ENCODE measurements at regions not wholly inside any gene's neighbourhood (a gene's known extent, or its start where the extent isn't known, plus 50 kb on each side); places are given as distances from the start of the nearest gene placed in this dataset.

GRCh38 chr3:86739244-86739643 lies 251.7 kb downstream of the VGLL3 start:
- TF ChIP-seq CTCF (IDR thresholded peaks at IDR 0.05; ENCODE audit: low read depth, low read length), result no peak
- H3K4me3 ChIP-seq (replicated peaks in 1 of 2; ENCODE audit: low read depth in 2 of 2, low read length in 2 of 2), result no peak overlapping the region
- no peak for DNase-seq (ENCODE audit: low read depth in 2 of 2)

GRCh38 chr3:86738684-86739083 lies 252.3 kb downstream of the VGLL3 start:
- no peak for TF ChIP-seq CTCF (IDR thresholded peaks at IDR 0.05; ENCODE audit: low read depth, low read length)

GRCh38 chr3:86737517-86737916 lies 253.4 kb downstream of the VGLL3 start:
- H3K4me3 ChIP-seq (replicated peaks in 1 of 2; ENCODE audit: low read depth in 2 of 2, low read length in 2 of 2), result no peak overlapping the region
- no peak for DNase-seq (ENCODE audit: low read depth in 2 of 2)
- TF ChIP-seq CTCF (IDR thresholded peaks at IDR 0.05; ENCODE audit: low read depth, low read length), result no peak

More at GRCh38 chr3:86738684-86739083, 252.3 kb downstream of the VGLL3 start:
- DNase-seq (ENCODE audit: low read depth in 2 of 2), result no peak
- no peak overlapping the region for H3K4me3 ChIP-seq (replicated peaks in 1 of 2; ENCODE audit: low read depth in 2 of 2, low read length in 2 of 2)

- H3K4me3 ChIP-seq (replicated peaks in 1 of 2; ENCODE audit: low read depth in 2 of 2, low read length in 2 of 2), result no peak overlapping the region
- TF ChIP-seq CTCF (IDR thresholded peaks at IDR 0.05; ENCODE audit: low read depth, low read length), result no peak
- no peak for DNase-seq (ENCODE audit: low read depth in 2 of 2)
Measured at GRCh38 chr3:86733257-86733656, 257.7 kb downstream of the VGLL3 start.

- H3K4me3 ChIP-seq (replicated peaks in 1 of 2; ENCODE audit: low read depth in 2 of 2, low read length in 2 of 2), result no peak overlapping the region
- TF ChIP-seq CTCF (IDR thresholded peaks at IDR 0.05; ENCODE audit: low read depth, low read length), result no peak
- no peak for DNase-seq (ENCODE audit: low read depth in 2 of 2)
Measured at GRCh38 chr3:86731501-86731901, 259.4 kb downstream of the VGLL3 start.

- H3K4me3 ChIP-seq (replicated peaks in 1 of 2; ENCODE audit: low read depth in 2 of 2, low read length in 2 of 2), result no peak overlapping the region
- no peak for DNase-seq (ENCODE audit: low read depth in 2 of 2)
- TF ChIP-seq CTCF (IDR thresholded peaks at IDR 0.05; ENCODE audit: low read depth, low read length), result no peak
Measured at GRCh38 chr3:86723433-86723832, 267.5 kb downstream of the VGLL3 start.

GRCh38 chr3:86711634-86712033 lies 279.3 kb downstream of the VGLL3 start:
- no peak for DNase-seq (ENCODE audit: low read depth in 2 of 2)
- TF ChIP-seq CTCF (IDR thresholded peaks at IDR 0.05; ENCODE audit: low read depth, low read length), result no peak
- no peak overlapping the region for H3K4me3 ChIP-seq (replicated peaks in 1 of 2; ENCODE audit: low read depth in 2 of 2, low read length in 2 of 2)
